HEK293 (cell line): ENCODE measurements at regions not wholly inside any gene's neighbourhood (a gene's known extent, or its start where the extent isn't known, plus 50 kb on each side); places are given as distances from the start of the nearest gene placed in this dataset.

Experiments
- CTCF ChIA-PET: fragments of 350-600 bp; formaldehyde crosslinking; extraction: SDS; loops from one replicate; lab custom pipeline; 2021; ENCODE audit warnings: antibody characterized with exemption; lab: Yijun Ruan, JAX
- POLR2A ChIA-PET: fragments of 300-600 bp; formaldehyde crosslinking; extraction: SDS; loops from one replicate; lab custom pipeline; 2020; ENCODE audit warnings: antibody characterized with exemption, inconsistent platforms; lab: Yijun Ruan, JAX
- H3K27ac ChIP-seq: fragments of 200-500 bp; sonication (Bioruptor generic); 2 replicates; pipeline ENCODE4 v1.5.1; 2014; ENCODE audit warnings: low read depth, low read length, control low read depth, inconsistent platforms; ENCODE audit errors: extremely low read depth
- H3K36me3 ChIP-seq, 2 experiments: fragments of 200-500 bp in 1 of 2; sonication (Bioruptor generic) in 1 of 2; 1 replicate in 1 of 2; 2 replicates in 1 of 2; pipeline ENCODE4 v1.5.1; 2014 to 2017; ENCODE audit warnings: inconsistent platforms in 2 of 2, low read length in 2 of 2; ENCODE audit not compliant: control insufficient read depth in 2 of 2, insufficient read depth in 1 of 2
- H3K4me1 ChIP-seq: fragments of 200-500 bp; sonication (Bioruptor generic); 2 replicates; pipeline ENCODE4 v1.5.1; 2014; ENCODE audit warnings: mild to moderate bottlenecking, low read length, inconsistent platforms; ENCODE audit not compliant: control insufficient read depth, insufficient read depth
- H3K4me3 ChIP-seq: 2 replicates; pipeline ENCODE4 v1.5.1; 2011; ENCODE audit warnings: low read depth, mild to moderate bottlenecking, control low read depth, low read length, moderate library complexity
- H3K9me3 ChIP-seq: fragments of 200-500 bp; sonication (Bioruptor generic); 2 replicates; pipeline ENCODE4 v1.5.1; 2014; ENCODE audit warnings: low read depth, low read length, inconsistent platforms; ENCODE audit not compliant: control insufficient read depth, insufficient read depth
- KLF8 ChIP-seq: fragments of 450-650 bp; formaldehyde crosslinking; IDR thresholded peaks from 2 replicates; pipeline ENCODE4 v1.5.1; 2016; ENCODE audit warnings: missing biosample characterization, missing genetic modification characterization
- PATZ1 ChIP-seq: fragments of 450-650 bp; formaldehyde crosslinking; IDR thresholded peaks from 2 replicates; pipeline ENCODE4 v1.5.1; 2016; ENCODE audit warnings: missing biosample characterization, missing genetic modification characterization
- REPIN1 ChIP-seq: fragments of 450-650 bp; formaldehyde crosslinking; IDR thresholded peaks from 2 replicates; pipeline ENCODE4 v1.5.1; 2017; ENCODE audit warnings: missing biosample characterization, missing genetic modification characterization, low read depth
- YY2 ChIP-seq: fragments of 450-650 bp; formaldehyde crosslinking; IDR thresholded peaks from 2 replicates; pipeline ENCODE4 v1.5.1; 2016; ENCODE audit warnings: missing biosample characterization, missing genetic modification characterization
- ZNF132 ChIP-seq: fragments of 450-650 bp; formaldehyde crosslinking; IDR thresholded peaks from 2 replicates; pipeline ENCODE4 v1.5.1; 2017; ENCODE audit warnings: missing biosample characterization, missing genetic modification characterization, borderline replicate concordance
- ZNF18 ChIP-seq: fragments of 450-650 bp; formaldehyde crosslinking; IDR thresholded peaks from 2 replicates; pipeline ENCODE4 v1.5.1; 2016; ENCODE audit warnings: missing biosample characterization, missing genetic modification characterization
- ZNF26 ChIP-seq: fragments of 450-650 bp; formaldehyde crosslinking; IDR thresholded peaks from 2 replicates; pipeline ENCODE4 v1.5.1; 2016; ENCODE audit warnings: missing biosample characterization, missing genetic modification characterization
- ZNF266 ChIP-seq: fragments of 450-650 bp; formaldehyde crosslinking; IDR thresholded peaks from 2 replicates; pipeline ENCODE4 v1.5.1; 2016; ENCODE audit warnings: missing biosample characterization, missing genetic modification characterization, low read depth
- ZNF350 ChIP-seq: fragments of 450-650 bp; formaldehyde crosslinking; IDR thresholded peaks from 2 replicates; pipeline ENCODE4 v1.5.0; 2017; ENCODE audit warnings: missing biosample characterization, mild to moderate bottlenecking, missing genetic modification characterization
- ZNF398 ChIP-seq: fragments of 450-650 bp; formaldehyde crosslinking; IDR thresholded peaks from 2 replicates; pipeline ENCODE4 v1.5.1; 2017; ENCODE audit warnings: missing biosample characterization, missing genetic modification characterization
- ZNF501 ChIP-seq: fragments of 450-650 bp; formaldehyde crosslinking; IDR thresholded peaks from 2 replicates; pipeline ENCODE4 v1.5.1; 2016; ENCODE audit warnings: missing biosample characterization, missing genetic modification characterization
- ZNF514 ChIP-seq: fragments of 450-650 bp; formaldehyde crosslinking; IDR thresholded peaks from 2 replicates; pipeline ENCODE4 v1.5.1; 2016; ENCODE audit warnings: missing biosample characterization, missing genetic modification characterization
- ZNF521 ChIP-seq: fragments of 450-650 bp; formaldehyde crosslinking; IDR thresholded peaks from 2 replicates; pipeline ENCODE4 v1.5.1; 2017; ENCODE audit warnings: missing biosample characterization, mild to moderate bottlenecking, missing genetic modification characterization
- ZNF548 ChIP-seq: fragments of 450-650 bp; formaldehyde crosslinking; IDR thresholded peaks from 2 replicates; pipeline ENCODE4 v1.5.1; 2016; ENCODE audit warnings: missing biosample characterization, missing genetic modification characterization
- ZNF549 ChIP-seq: fragments of 450-650 bp; IDR thresholded peaks from 2 replicates; pipeline ENCODE4 v1.5.1; 2018; ENCODE audit warnings: missing biosample characterization, missing genetic modification characterization, mild to moderate bottlenecking, inconsistent platforms, moderate library complexity
- ZNF555 ChIP-seq: fragments of 450-650 bp; formaldehyde crosslinking; conservative IDR thresholded peaks from 2 replicates; pipeline ENCODE4 v1.5.1; 2017; ENCODE audit warnings: missing biosample characterization, mild to moderate bottlenecking, missing genetic modification characterization, inconsistent platforms
- ZNF571 ChIP-seq: fragments of 450-650 bp; formaldehyde crosslinking; IDR thresholded peaks from 2 replicates; pipeline ENCODE4 v1.5.0; 2017; ENCODE audit warnings: missing biosample characterization, missing genetic modification characterization
- ZNF600 ChIP-seq: fragments of 450-650 bp; formaldehyde crosslinking; IDR thresholded peaks from 2 replicates; pipeline ENCODE4 v1.5.1; 2016; ENCODE audit warnings: missing biosample characterization, missing genetic modification characterization
- ZNF660 ChIP-seq: fragments of 450-650 bp; IDR thresholded peaks from 2 replicates; pipeline ENCODE4 v1.5.1; 2018; ENCODE audit warnings: missing biosample characterization, mild to moderate bottlenecking, missing genetic modification characterization
- ZNF664 ChIP-seq: fragments of 450-650 bp; formaldehyde crosslinking; IDR thresholded peaks from 2 replicates; pipeline ENCODE4 v1.5.1; 2016; ENCODE audit warnings: missing biosample characterization, missing genetic modification characterization
- ZNF837 ChIP-seq: fragments of 450-650 bp; formaldehyde crosslinking; IDR thresholded peaks from 2 replicates; pipeline ENCODE4 v1.5.1; 2016; ENCODE audit warnings: missing biosample characterization, missing genetic modification characterization

GRCh38 chr4:173700650-173701049 lies 170.6 kb upstream of the HAND2 start (continued):
- TF ChIP-seq REPIN1 (tag by site-specific recombination) (no peak), ZNF26 (tag by site-specific recombination) (no peak)

GRCh38 chr4:173699841-173700475 lies 169.9 kb upstream of the HAND2 start:
- no peak overlapping the region for H3K27ac ChIP-seq
- no peaks in the 10 kb centered on the region for H3K4me1 ChIP-seq
- no peaks in the 10 kb centered on the region for H3K36me3 ChIP-seq
- no peaks in the 10 kb centered on the region for H3K9me3 ChIP-seq
- TF ChIP-seq ZNF501 (no peak), ZNF514 (tag by site-specific recombination) (no peak), ZNF521 (tag by site-specific recombination) (no peak), ZNF350 (tag by site-specific recombination) (no peak), ZNF548 (tag by site-specific recombination) (no peak), ZNF132 (tag by site-specific recombination) (no peak), PATZ1 (tag by site-specific recombination) (no peak), ZNF18 (tag by site-specific recombination) (no peak), YY2 (no peak), ZNF398 (tag by site-specific recombination) (no peak), KLF8 (no peak), ZNF555 (tag by site-specific recombination) (no peak), ZNF571 (tag by site-specific recombination) (no peak), ZNF600 (no peak), ZNF660 (tag by site-specific recombination) (no peak), ZNF266 (tag by site-specific recombination) (no peak), ZNF837 (tag by site-specific recombination) (no peak), ZNF549 (tag by site-specific recombination) (no peak), ZNF664 (tag by site-specific recombination) (no peak)
- ChIA-PET POLR2A (no interaction called here), CTCF (no interaction called here)
- no peak overlapping the region for H3K4me3 ChIP-seq
